A549 (cell line): ENCODE measurements at regions not wholly inside any gene's neighbourhood (a gene's known extent, or its start where the extent isn't known, plus 50 kb on each side); places are given as distances from the start of the nearest gene placed in this dataset.

Experiments used
- ATAC-seq, 2 experiments: fragments of 200-7000 bp in 1 of 2; fragments of >200 bp in 1 of 2; cut with Nextera tagmentation in 1 of 2; cut with Tn5 transposase in 1 of 2; 3 replicates each; pipeline versions ENCODE4 v1.8.0 to v1.9.1; 2018 to 2020; ENCODE audit warnings: mild to moderate bottlenecking in 1 of 2, moderate library complexity in 1 of 2
- CTCF ChIA-PET: fragments of 300-600 bp; sonication (Branson Sonifier 250); formaldehyde crosslinking; extraction: SDS; loops from one replicate; lab custom pipeline; 2021; ENCODE audit warnings: antibody characterized with exemption, inconsistent platforms; lab: Yijun Ruan, JAX
- POLR2A ChIA-PET: fragments of 350-600 bp; formaldehyde crosslinking; extraction: SDS; loops from one replicate; lab custom pipeline; 2021; ENCODE audit warnings: antibody characterized with exemption, inconsistent platforms; lab: Yijun Ruan, JAX
- DNase-seq, 2 experiments: peaks; one replicate each; pipeline versions ENCODE4 v3.0.0 to v3.0.0-alpha.2; 2011 to 2016; ENCODE audit warnings: low read depth in 1 of 2, low spot score in 1 of 2
- FAIRE-seq: peaks from 2 replicates; lab custom pipeline; 2011; peaks lifted over from hg19 to GRCh38; lab: Jason Lieb, UNC
- H3K27ac ChIP-seq, 2 experiments: fragments of >200 bp; sonication (Bioruptor Twin); formaldehyde crosslinking; 3 replicates each; pipeline ENCODE4 v1.5.1; 2016 to 2017
- H3K4me1 ChIP-seq: fragments of >200 bp; sonication (Bioruptor Twin); formaldehyde crosslinking; 3 replicates; pipeline ENCODE4 v1.6.1; 2016
- H3K4me2 ChIP-seq: fragments of >200 bp; sonication (Bioruptor Twin); formaldehyde crosslinking; 3 replicates; pipeline ENCODE4 v1.6.1; 2016
- H3K4me3 ChIP-seq: fragments of >200 bp; sonication (Bioruptor Twin); formaldehyde crosslinking; 3 replicates; pipeline ENCODE4 v1.5.1; 2016
- H3K9me3 ChIP-seq: fragments of >200 bp; sonication (Bioruptor Twin); formaldehyde crosslinking; 3 replicates; pipeline ENCODE4 v1.6.1; 2016
- CHD4 ChIP-seq: fragments of 200-600 bp; sonication (generic); IDR thresholded peaks from 2 replicates; pipeline ENCODE4 v1.6.1; 2016; ENCODE audit warnings: antibody characterized with exemption, mild to moderate bottlenecking, borderline replicate concordance
- FOSB ChIP-seq: fragments of 250-450 bp; sonication (Bioruptor Pico); IDR thresholded peaks from 2 replicates; pipeline ENCODE4 v1.5.0; 2020; ENCODE audit warnings: mild to moderate bottlenecking, moderate library complexity
- FOSL2 ChIP-seq, 2 experiments: fragments of 450-650 bp in 1 of 2; fragments of >200 bp in 1 of 2; sonication (Bioruptor Twin) in 1 of 2; formaldehyde crosslinking; IDR thresholded peaks; 2 replicates each; pipeline versions ENCODE4 v1.5.0 to v1.6.1; 2016 to 2020; ENCODE audit warnings: mild to moderate bottlenecking in 1 of 2, moderate library complexity in 1 of 2
- HOXB5 ChIP-seq: fragments of 250-450 bp; sonication (Bioruptor Pico); IDR thresholded peaks from 2 replicates; pipeline ENCODE4 v1.5.0; 2020; ENCODE audit warnings: mild to moderate bottlenecking, moderate library complexity
- JUNB ChIP-seq: fragments of >200 bp; sonication (Bioruptor Twin); formaldehyde crosslinking; IDR thresholded peaks from 2 replicates; pipeline ENCODE4 v1.6.1; 2016
- KDM5A ChIP-seq: fragments of 200-600 bp; sonication (generic); IDR thresholded peaks from 2 replicates; pipeline ENCODE4 v1.6.1; 2016; ENCODE audit warnings: antibody characterized with exemption, mild to moderate bottlenecking
- MAFK ChIP-seq: fragments of 450-650 bp; IDR thresholded peaks from 2 replicates; pipeline ENCODE4 v1.6.1; 2014; ENCODE audit not compliant: partially characterized antibody
- MAZ ChIP-seq: fragments of 150-350 bp; IDR thresholded peaks from 2 replicates; pipeline ENCODE4 v1.6.1; 2014; ENCODE audit warnings: antibody characterized with exemption, low read depth, low read length, borderline replicate concordance
- MYC ChIP-seq: IDR thresholded peaks from 2 replicates; pipeline ENCODE4 v1.6.1; 2012; ENCODE audit warnings: mild to moderate bottlenecking, inconsistent platforms, low read length, improper control_type of control experiment, borderline replicate concordance
- PHF8 ChIP-seq: fragments of 200-600 bp; sonication (generic); IDR thresholded peaks from 2 replicates; pipeline ENCODE4 v1.6.1; 2016; ENCODE audit warnings: low read depth, mild to moderate bottlenecking, antibody characterized with exemption, moderate library complexity, borderline replicate concordance
- RARB ChIP-seq: fragments of 250-450 bp; sonication (Bioruptor Pico); IDR thresholded peaks from 2 replicates; pipeline ENCODE4 v1.8.0; 2021; ENCODE audit warnings: mild to moderate bottlenecking, moderate library complexity
- RFX5 ChIP-seq: fragments of 450-650 bp; IDR thresholded peaks from 2 replicates; pipeline ENCODE4 v1.7.1; 2014; ENCODE audit warnings: antibody characterized with exemption, mild to moderate bottlenecking, moderate library complexity
- SMC3 ChIP-seq: fragments of >200 bp; sonication (Bioruptor Twin); formaldehyde crosslinking; IDR thresholded peaks from 3 replicates; pipeline ENCODE4 v1.6.1; 2018; ENCODE audit warnings: inconsistent platforms
- ZFP36 ChIP-seq: fragments of 450-650 bp; IDR thresholded peaks from 2 replicates; pipeline ENCODE4 v1.6.1; 2014; ENCODE audit warnings: borderline replicate concordance; ENCODE audit not compliant: partially characterized antibody
- ZNF302 ChIP-seq: fragments of 250-450 bp; sonication (Bioruptor Pico); IDR thresholded peaks from 2 replicates; pipeline ENCODE4 v1.9.0; 2021; ENCODE audit warnings: inconsistent platforms, mild to moderate bottlenecking, moderate library complexity
- ZSCAN20 ChIP-seq: fragments of 250-450 bp; sonication (Bioruptor Pico); IDR thresholded peaks from 2 replicates; pipeline ENCODE4 v1.8.0; 2022; ENCODE audit warnings: mild to moderate bottlenecking, moderate library complexity
- WGBS: methylation state at CpG from one replicate; pipeline ENCODE4 v1.1.6; 2017; ENCODE audit errors: missing lambda C conversion rate; 5-methylcytosine and 5-hydroxymethylcytosine counted together
- TF ChIP-seq, protein P1 (sequence below): fragments of >200 bp; sonication (Bioruptor Twin); formaldehyde crosslinking; IDR thresholded peaks from 3 replicates; pipeline ENCODE4 v1.5.1; 2016

DNA sequence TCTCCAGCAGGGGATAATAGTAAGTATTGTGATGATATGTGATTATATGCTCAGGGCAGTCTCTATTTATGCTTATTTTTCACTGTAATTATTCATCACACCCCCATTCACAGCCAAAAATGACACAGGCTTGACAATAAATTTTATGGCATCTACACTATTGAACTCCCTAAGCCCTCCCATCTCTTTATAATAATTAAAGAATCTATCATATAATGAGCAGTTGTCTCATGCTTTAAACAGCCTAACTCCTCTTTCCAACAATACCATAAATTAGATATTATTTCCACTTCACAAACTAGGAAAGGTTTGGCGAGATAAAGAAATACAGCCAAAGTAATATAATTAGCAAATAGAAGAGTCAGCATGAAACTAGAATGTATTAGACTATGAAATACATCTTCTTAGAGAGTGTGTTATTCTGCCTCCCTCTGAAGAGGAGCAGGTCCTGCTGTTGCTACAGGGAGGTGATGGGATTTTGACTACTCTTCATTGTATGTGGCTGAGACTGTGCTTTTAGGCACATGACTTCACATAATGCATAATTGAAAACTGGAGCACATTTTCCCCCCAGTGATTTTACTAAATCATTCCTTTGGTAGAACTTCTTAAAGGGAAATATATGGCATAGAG lies 488.8 kb downstream of the HTR1A start:
- no peak overlapping the region for H3K27ac ChIP-seq
- FAIRE-seq, result no peak
- ChIA-PET POLR2A (no interaction called here), CTCF (no interaction called here)
- ATAC-seq, result no peak
- H3K4me1 ChIP-seq, result no peaks in the 10 kb centered on the region
- H3K9me3 ChIP-seq, result no peaks in the 10 kb centered on the region
- WGBS, result 0% methylated on average over 1 of the region's 1 CpG
- no peak overlapping the region for H3K4me2 ChIP-seq
- no peak overlapping the region for H3K4me3 ChIP-seq
- TF ChIP-seq JUNB (no peak), HOXB5 (CRISPR knock-in tag) (no peak), FOSL2 (IDR thresholded peaks at IDR 0.05) (no peak), FOSL2 (CRISPR knock-in tag; IDR thresholded peaks at IDR 0.05) (no peak), ZNF302 (no peak), MYC (no peak)
- no peak for DNase-seq

DNA sequence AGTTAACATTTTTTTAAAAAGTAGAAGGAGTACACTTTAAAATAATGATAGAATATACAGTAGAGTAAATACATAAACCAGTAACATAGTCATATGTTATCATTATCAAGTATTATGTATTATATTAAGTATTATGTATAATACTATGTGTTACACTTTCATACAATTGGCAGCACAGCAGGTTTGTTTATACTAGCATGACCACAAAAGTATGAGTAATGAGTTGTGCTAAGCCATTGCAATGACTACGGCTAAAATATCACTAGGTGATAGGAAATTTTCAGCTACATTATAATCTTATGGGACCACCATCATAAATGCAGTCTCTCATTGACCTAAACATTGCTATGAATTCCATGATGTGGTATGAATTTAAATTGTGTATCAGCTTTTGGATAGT lies 506.0 kb downstream of the HTR1A start:
- no peak overlapping the region for H3K4me2 ChIP-seq
- H3K4me1 ChIP-seq, result no peaks in the 10 kb centered on the region
- DNase-seq (no peak), ATAC-seq (no peak), FAIRE-seq (no peak)
- no peak overlapping the region for H3K4me3 ChIP-seq
- POLR2A ChIA-PET, result no interaction called here
- TF ChIP-seq RFX5 (no peak), MAFK (no peak), FOSB (CRISPR knock-in tag) (no peak), MAZ (no peak), ZFP36 (no peak), ZSCAN20 (CRISPR knock-in tag) (no peak), RARB (CRISPR knock-in tag) (no peak)
- TF ChIP-seq, protein P1, sequence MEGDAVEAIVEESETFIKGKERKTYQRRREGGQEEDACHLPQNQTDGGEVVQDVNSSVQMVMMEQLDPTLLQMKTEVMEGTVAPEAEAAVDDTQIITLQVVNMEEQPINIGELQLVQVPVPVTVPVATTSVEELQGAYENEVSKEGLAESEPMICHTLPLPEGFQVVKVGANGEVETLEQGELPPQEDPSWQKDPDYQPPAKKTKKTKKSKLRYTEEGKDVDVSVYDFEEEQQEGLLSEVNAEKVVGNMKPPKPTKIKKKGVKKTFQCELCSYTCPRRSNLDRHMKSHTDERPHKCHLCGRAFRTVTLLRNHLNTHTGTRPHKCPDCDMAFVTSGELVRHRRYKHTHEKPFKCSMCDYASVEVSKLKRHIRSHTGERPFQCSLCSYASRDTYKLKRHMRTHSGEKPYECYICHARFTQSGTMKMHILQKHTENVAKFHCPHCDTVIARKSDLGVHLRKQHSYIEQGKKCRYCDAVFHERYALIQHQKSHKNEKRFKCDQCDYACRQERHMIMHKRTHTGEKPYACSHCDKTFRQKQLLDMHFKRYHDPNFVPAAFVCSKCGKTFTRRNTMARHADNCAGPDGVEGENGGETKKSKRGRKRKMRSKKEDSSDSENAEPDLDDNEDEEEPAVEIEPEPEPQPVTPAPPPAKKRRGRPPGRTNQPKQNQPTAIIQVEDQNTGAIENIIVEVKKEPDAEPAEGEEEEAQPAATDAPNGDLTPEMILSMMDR, result no peak
- H3K9me3 ChIP-seq, result no peaks in the 10 kb centered on the region
- H3K27ac ChIP-seq, result no peak overlapping the region
- CTCF ChIA-PET, result no interaction called here
- WGBS, result 3% methylated on average over 1 of the region's 1 CpG

DNA sequence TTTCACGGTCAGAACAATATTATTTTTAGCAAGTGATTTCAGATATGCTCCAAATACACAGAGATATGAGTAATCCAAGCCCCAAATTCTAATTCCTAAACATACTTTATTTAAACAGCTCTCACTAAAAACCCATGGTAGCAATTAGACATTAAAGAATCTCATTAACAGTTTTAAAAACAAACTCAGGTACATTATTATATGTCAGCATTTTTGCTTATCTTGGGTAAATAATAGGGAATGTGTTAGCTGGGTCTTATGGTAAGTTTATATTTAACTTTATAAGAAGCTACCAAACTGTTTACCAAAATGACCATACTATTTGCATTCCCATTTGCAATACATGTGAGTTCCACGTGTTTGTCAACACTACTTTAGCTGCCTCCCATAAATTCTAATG lies 511.1 kb downstream of the HTR1A start:
- H3K4me1 ChIP-seq, result no peaks in the 10 kb centered on the region
- H3K4me3 ChIP-seq, result no peak overlapping the region
- no peak for TF ChIP-seq PHF8
- TF ChIP-seq MAFK, result peak; percentile 69
- ATAC-seq, result no peak
- 2% methylated on average over 2 of the region's 2 CpGs for WGBS
- H3K9me3 ChIP-seq, result no peaks in the 10 kb centered on the region
- H3K4me2 ChIP-seq, result no peak overlapping the region
- no peak overlapping the region for H3K27ac ChIP-seq
- POLR2A ChIA-PET, result no interaction called here
- DNase-seq, result no peak
- no peak for FAIRE-seq
- CTCF ChIA-PET, result no interaction called here

DNA sequence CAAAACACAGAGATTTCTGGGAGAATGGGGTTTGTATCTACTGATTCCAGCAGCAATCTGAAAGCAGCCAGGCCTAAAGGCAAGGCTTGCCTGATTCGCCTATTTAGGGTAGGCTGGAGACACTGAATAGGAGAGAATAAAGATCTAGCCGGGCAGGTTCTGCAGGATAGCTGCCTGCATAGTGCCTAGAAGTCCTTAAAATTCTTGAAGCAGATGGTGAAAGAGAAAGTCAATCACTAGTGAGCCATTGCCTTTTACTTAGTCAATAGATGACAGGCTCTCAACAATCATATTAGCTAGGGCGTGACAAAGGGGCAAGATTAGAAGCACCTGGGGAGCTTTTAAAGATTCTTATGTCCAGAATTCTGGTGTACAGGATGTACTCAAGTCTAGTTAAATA lies 522.7 kb downstream of the HTR1A start:
- no peak for DNase-seq
- 1% methylated on average over 3 of the region's 3 CpGs for WGBS
- no peaks in the 10 kb centered on the region for H3K9me3 ChIP-seq
- POLR2A ChIA-PET, result no interaction called here
- CTCF ChIA-PET, result no interaction called here
- no peak for FAIRE-seq
- no peak overlapping the region for H3K27ac ChIP-seq
- no peak overlapping the region for H3K4me2 ChIP-seq
- no peak for ATAC-seq
- no peak for TF ChIP-seq SMC3
- H3K4me3 ChIP-seq, result no peak overlapping the region
- no peaks in the 10 kb centered on the region for H3K4me1 ChIP-seq

DNA sequence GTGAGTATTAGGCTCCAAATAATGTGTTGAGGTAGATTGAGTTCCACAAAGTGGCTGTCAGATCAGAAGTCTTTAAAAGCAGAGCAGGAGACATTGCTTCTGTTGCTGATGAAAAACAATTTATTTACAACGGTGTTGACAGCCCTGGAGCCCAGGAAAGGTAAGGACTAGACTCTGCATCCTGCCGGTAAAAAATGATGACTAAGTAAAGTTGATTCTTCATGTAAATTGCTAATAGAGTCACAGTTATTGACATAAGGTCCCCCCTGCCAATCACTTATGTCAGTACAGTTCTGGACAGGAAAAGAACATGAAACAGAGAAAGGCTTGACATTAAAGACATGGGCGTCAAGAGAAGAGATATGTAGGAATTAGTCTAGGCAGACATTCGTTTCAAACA lies 552.5 kb downstream of the HTR1A start:
- ChIA-PET CTCF (no interaction called here), POLR2A (no interaction called here)
- Histone ChIP-seq H3K4me1 (no peaks in the 10 kb centered on the region), H3K27ac (no peak overlapping the region), H3K4me3 (no peak overlapping the region), H3K4me2 (no peak overlapping the region), H3K9me3 (no peaks in the 10 kb centered on the region)
- WGBS, result 10% methylated on average over 4 of the region's 4 CpGs
- DNase-seq, result no peak
- TF ChIP-seq MAFK (peak; percentile 49), KDM5A (no peak), CHD4 (no peak)
- ATAC-seq, result no peak
- no peak for FAIRE-seq
